SJCRH30 (cell line): ENCODE measurements at regions not wholly inside any gene's neighbourhood (a gene's known extent, or its start where the extent isn't known, plus 50 kb on each side); places are given as distances from the start of the nearest gene placed in this dataset.
A peak's percentile ranks its signal among the peaks of the same experiment; 100 is the strongest.

ENCODE experiments used
- DNase-seq, 2 experiments: peaks; one replicate each; pipeline ENCODE4 v3.0.0-alpha.2; 2015 to 2020
- H3K27ac ChIP-seq: fragments of 250-450 bp; sonication (Bioruptor Pico); 2 replicates; pipeline ENCODE4 v1.5.1; 2020; ENCODE audit warnings: mild to moderate bottlenecking, moderate library complexity
- H3K27me3 ChIP-seq: fragments of 250-450 bp; sonication (Bioruptor Pico); 2 replicates; pipeline ENCODE4 v1.5.1; 2020; ENCODE audit warnings: mild to moderate bottlenecking, moderate library complexity
- H3K36me3 ChIP-seq: fragments of 250-450 bp; sonication (Bioruptor Pico); 2 replicates; pipeline ENCODE4 v1.5.1; 2020; ENCODE audit warnings: mild to moderate bottlenecking, moderate library complexity
- H3K4me1 ChIP-seq: fragments of 250-450 bp; sonication (Bioruptor Pico); 2 replicates; pipeline ENCODE4 v1.5.1; 2020; ENCODE audit warnings: mild to moderate bottlenecking, moderate library complexity
- H3K4me3 ChIP-seq: fragments of 250-450 bp; sonication (Bioruptor Pico); 2 replicates; pipeline ENCODE4 v1.5.1; 2020; ENCODE audit warnings: mild to moderate bottlenecking, moderate library complexity
- H3K9me3 ChIP-seq: fragments of 250-450 bp; sonication (Bioruptor Pico); replicated peaks from 2 replicates; pipeline ENCODE4 v1.5.1; 2020; ENCODE audit warnings: mild to moderate bottlenecking, moderate library complexity

DNA sequence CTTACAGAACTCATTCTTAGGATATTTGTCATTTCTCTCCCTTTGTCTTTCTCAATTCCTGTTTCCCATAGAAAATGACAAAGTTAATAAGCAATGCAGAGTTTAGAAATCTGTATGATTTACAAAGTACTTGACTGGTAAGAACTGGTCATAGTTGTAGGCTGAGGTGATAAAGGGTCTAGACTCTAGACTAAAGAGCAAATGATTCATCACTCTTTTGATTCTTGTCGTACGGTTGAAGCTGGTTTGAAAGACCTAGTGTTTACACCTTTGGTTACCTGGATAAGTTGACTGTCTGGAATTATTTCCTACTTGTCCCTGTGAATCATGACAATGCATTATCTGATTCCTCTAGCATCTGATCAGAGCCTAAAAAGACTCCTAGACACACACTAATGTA, 58.9 kb upstream of the TP63 start:
- Histone ChIP-seq H3K36me3 (no peaks in the 10 kb centered on the region), H3K9me3 (no peaks in the 10 kb centered on the region), H3K4me3 (no peak overlapping the region), H3K27ac (no peak overlapping the region), H3K27me3 (no peaks in the 10 kb centered on the region), H3K4me1 (no peaks in the 10 kb centered on the region)
- no peak for DNase-seq

DNA sequence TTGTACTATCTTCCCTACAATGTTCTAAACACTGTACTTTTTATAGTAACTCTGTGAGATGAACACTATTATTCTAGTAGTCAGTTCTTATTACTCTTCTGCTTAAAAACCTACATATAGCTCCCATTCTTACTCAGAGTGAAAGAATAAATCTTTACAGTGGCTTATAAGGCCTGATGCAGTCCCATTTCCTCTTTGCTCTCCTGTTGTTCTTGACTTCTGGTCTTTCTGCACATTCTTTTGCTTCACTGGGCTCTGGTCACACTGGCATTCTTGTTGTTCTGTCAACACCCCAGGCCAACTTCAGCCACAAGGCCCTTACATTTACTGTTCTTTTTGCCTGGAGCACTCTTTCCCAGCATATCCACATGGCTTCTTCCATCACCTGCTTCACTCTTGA, 58.2 kb upstream of the TP63 start:
- peak in 1 of 2 experiments; percentile 1 for DNase-seq
- H3K27ac ChIP-seq: no peak overlapping the region
- no peaks in the 10 kb centered on the region for H3K27me3 ChIP-seq
- H3K4me3 ChIP-seq: no peak overlapping the region
- H3K36me3 ChIP-seq: no peaks in the 10 kb centered on the region
- H3K4me1 ChIP-seq: no peaks in the 10 kb centered on the region
- H3K9me3 ChIP-seq: no peaks in the 10 kb centered on the region

DNA sequence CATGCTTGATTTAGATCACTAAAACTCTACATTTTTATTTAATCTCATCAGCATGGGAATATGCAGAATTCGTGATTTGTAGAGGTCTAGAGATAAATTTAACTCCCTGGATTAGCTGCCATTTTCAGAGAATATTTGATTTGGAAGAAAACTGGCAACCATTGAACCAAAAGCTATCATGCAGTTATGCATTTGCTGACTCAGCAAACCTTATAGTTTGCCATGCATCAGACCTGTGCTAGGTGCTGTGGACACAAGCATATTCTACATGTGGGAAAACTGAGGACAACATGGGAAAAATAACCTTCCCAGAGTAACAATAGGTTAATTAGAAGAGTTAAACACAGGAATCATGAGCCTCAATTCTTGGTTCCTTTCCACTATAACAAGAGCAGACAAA, 54.7 kb upstream of the TP63 start:
- no peak for DNase-seq
- H3K4me1 ChIP-seq: no peaks in the 10 kb centered on the region
- H3K9me3 ChIP-seq: no peaks in the 10 kb centered on the region
- no peaks in the 10 kb centered on the region for H3K27me3 ChIP-seq
- no peak overlapping the region for H3K27ac ChIP-seq
- H3K4me3 ChIP-seq: no peak overlapping the region
- H3K36me3 ChIP-seq: no peaks in the 10 kb centered on the region

DNA sequence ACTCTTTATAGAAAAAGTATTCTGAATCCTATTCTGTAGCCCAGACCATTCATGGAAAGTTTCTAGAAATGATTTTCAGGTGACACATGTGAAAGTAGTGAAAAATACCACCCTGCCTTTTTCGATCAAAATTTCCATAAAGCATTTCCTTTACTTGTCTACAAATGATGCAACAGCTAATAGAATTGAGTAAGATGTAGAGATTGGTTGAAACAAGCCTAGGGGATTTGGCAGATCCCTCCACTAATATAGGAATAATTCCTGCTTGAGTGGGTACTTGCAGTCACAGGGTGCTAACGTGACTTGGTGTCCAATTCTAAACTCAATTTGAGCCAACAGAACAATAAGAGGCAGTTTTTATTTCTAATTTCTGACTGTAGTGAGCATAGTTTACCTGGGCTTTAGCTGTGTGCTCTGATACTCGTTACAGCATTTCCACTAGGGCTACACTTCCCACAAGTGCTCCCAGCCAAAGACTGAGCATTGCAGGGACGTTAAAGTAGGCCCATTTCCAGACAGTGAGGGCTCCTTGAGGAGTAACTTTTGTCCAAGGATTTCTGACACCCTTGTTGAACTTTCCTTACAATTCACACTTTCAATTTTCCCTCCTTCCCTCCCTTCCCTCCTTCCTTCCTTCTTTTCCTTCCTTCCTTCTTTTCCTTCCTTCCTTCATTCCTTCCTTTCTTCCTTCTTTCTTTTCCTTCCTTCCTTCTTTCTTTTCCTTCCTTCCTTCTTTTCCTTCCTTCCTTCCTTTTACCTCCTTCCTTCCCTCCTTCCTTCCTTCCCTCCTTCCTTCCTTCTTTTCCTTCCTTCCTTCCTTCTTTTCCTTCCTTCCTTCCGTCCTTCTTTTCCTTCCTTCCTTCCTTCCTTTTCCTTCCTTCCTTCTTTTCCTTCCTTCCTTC, 53.9 kb upstream of the TP63 start:
- H3K4me3 ChIP-seq: no peak overlapping the region
- no peaks in the 10 kb centered on the region for H3K9me3 ChIP-seq
- no peak for DNase-seq
- no peaks in the 10 kb centered on the region for H3K36me3 ChIP-seq
- no peaks in the 10 kb centered on the region for H3K27me3 ChIP-seq
- H3K27ac ChIP-seq: no peak overlapping the region
- no peaks in the 10 kb centered on the region for H3K4me1 ChIP-seq

DNA sequence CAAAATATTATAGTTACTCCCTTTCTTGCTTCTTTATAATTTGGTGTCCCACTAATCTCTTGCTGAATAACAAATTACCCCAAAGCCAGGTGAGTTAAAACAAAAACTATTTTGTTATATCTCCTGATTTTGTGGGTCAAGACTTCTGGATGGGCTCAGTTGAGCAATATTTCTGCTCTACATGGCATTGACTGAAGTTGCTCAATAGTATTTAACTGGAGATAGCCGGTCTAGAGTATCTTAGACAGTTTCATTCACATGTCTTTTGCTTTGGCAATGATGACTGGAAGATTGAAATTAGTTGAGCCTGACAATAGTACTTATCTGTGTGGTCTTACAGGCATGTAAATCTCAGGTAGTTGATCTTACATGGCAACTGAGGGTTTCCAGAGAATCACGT, 51.0 kb upstream of the TP63 start:
- Histone ChIP-seq H3K27me3 (no peaks in the 10 kb centered on the region), H3K27ac (no peak overlapping the region), H3K4me3 (no peak overlapping the region), H3K9me3 (no peaks in the 10 kb centered on the region), H3K4me1 (no peaks in the 10 kb centered on the region), H3K36me3 (no peaks in the 10 kb centered on the region)
- DNase-seq: no peak
